Astrocyte of the cerebellum (primary cell): ENCODE measurements at regions not wholly inside any gene's neighbourhood (a gene's known extent, or its start where the extent isn't known, plus 50 kb on each side); places are given as distances from the start of the nearest gene placed in this dataset.

ENCODE experiments used
- DNase-seq: peaks from one replicate; pipeline ENCODE4 v3.0.0-alpha.2; 2011; ENCODE audit warnings: low read depth
- H3K4me3 ChIP-seq: 2 replicates; pipeline ENCODE4 v1.5.1; 2011; ENCODE audit warnings: mild to moderate bottlenecking, low read depth, low read length, moderate library complexity
- CTCF ChIP-seq: IDR thresholded peaks from 2 replicates; pipeline ENCODE4 v1.5.1; 2012; ENCODE audit warnings: low read length, low read depth, moderate library complexity, mild to moderate bottlenecking; ENCODE audit errors: missing control alignments
- in situ Hi-C: cut with HindIII; loops from 2 replicates; pipeline ENCODE4 v1.10.0; 2017; ENCODE audit warnings: low sequenced_read_pairs

GRCh38 chr12:5248230-5248629 lies 183.7 kb upstream of the NTF3 start:
- H3K4me3 ChIP-seq = no peak overlapping the region
- no peak for TF ChIP-seq CTCF
- in situ Hi-C loops = no loop called here
- DNase-seq = no peak

GRCh38 chr12:5248999-5249526 lies 182.8 kb upstream of the NTF3 start:
- in situ Hi-C loops = no loop called here
- no peak overlapping the region for H3K4me3 ChIP-seq
- DNase-seq = no peak
- TF ChIP-seq CTCF = no peak

- no peak for DNase-seq
- in situ Hi-C loops = no loop called here
- TF ChIP-seq CTCF = no peak
- H3K4me3 ChIP-seq = no peak overlapping the region
Observed at GRCh38 chr12:5251092-5251491, 180.8 kb upstream of the NTF3 start.

GRCh38 chr12:5251786-5252185 lies 180.1 kb upstream of the NTF3 start:
- in situ Hi-C loops = no loop called here
- DNase-seq = no peak
- TF ChIP-seq CTCF = no peak
- no peak overlapping the region for H3K4me3 ChIP-seq

GRCh38 chr12:5254703-5255102 lies 177.2 kb upstream of the NTF3 start:
- DNase-seq = no peak
- TF ChIP-seq CTCF = no peak
- in situ Hi-C loops = no loop called here

GRCh38 chr12:5257763-5258495 lies 174.0 kb upstream of the NTF3 start:
- in situ Hi-C loops = no loop called here
- no peak for DNase-seq
- no peak overlapping the region for H3K4me3 ChIP-seq
- TF ChIP-seq CTCF = no peak

More at GRCh38 chr12:5254703-5255102, 177.2 kb upstream of the NTF3 start:
- H3K4me3 ChIP-seq = no peak overlapping the region

GRCh38 chr12:5258498-5258897 lies 173.4 kb upstream of the NTF3 start:
- no peak for DNase-seq
- TF ChIP-seq CTCF = no peak
- H3K4me3 ChIP-seq = no peak overlapping the region
- in situ Hi-C loops = no loop called here
